IgD-negative memory B cell (primary cell): ENCODE measurements at regions not wholly inside any gene's neighbourhood (a gene's known extent, or its start where the extent isn't known, plus 50 kb on each side); places are given as distances from the start of the nearest gene placed in this dataset.

Experiments
- H3K27ac Mint-ChIP-seq, 3 donors: one replicate each; pipeline ENCODE4 v1.8.0; 2020 to 2022; ENCODE audit warnings: mild to moderate bottlenecking in 3 of 3, mixed read lengths in 3 of 3, moderate library complexity in 1 of 3
- H3K27me3 Mint-ChIP-seq: one replicate; pipeline ENCODE4 v1.8.0; 2021; ENCODE audit warnings: mixed read lengths
- H3K36me3 Mint-ChIP-seq: one replicate; pipeline ENCODE4 v1.8.0; 2020; ENCODE audit warnings: mild to moderate bottlenecking, mixed read lengths
- H3K4me1 Mint-ChIP-seq, 3 donors: one replicate each; pipeline ENCODE4 v1.8.0; 2020 to 2022; ENCODE audit warnings: mixed read lengths in 3 of 3, mild to moderate bottlenecking in 1 of 3
- H3K4me3 Mint-ChIP-seq, 4 donors: one replicate each; pipeline ENCODE4 v1.8.0; 2020 to 2022; ENCODE audit warnings: mild to moderate bottlenecking in 4 of 4, mixed read lengths in 4 of 4, moderate library complexity in 3 of 4
- H3K9me3 Mint-ChIP-seq, 3 donors: one replicate each; pipeline ENCODE4 v1.8.0; 2020 to 2021; ENCODE audit warnings: mixed read lengths in 3 of 3, mild to moderate bottlenecking in 1 of 3

DNA sequence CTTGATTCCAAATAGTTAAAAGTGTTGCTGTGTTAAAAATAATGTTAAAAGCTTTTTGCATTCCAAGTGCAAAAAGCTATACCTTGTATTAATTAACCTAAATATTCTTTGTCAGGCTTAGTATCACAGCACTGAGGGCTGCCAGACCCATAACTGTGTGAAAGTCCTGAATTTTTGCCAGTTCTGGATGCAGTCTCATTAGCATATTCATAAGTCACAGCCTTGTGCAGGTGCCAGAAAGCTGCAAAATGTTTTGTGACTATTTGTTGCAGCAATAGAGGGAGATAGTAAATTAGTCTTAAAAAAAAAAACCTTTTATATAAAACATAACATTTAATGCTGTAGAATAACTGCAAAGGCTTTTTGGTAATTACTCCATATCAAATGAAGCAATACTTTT lies 56.6 kb downstream of the SLITRK1 start:
- H3K9me3 Mint-ChIP-seq, result peaks cover 3 to 6% (median 4%) of the 10 kb centered on the region in 3 donors
- H3K4me1 Mint-ChIP-seq, result peaks cover 0 to 2% (median 0%) of the 10 kb centered on the region in 3 donors
- no peaks in the 10 kb centered on the region for H3K36me3 Mint-ChIP-seq
- H3K27me3 Mint-ChIP-seq, result no peaks in the 10 kb centered on the region
- no peak overlapping the region for H3K4me3 Mint-ChIP-seq
- H3K27ac Mint-ChIP-seq, result no peak overlapping the region

DNA sequence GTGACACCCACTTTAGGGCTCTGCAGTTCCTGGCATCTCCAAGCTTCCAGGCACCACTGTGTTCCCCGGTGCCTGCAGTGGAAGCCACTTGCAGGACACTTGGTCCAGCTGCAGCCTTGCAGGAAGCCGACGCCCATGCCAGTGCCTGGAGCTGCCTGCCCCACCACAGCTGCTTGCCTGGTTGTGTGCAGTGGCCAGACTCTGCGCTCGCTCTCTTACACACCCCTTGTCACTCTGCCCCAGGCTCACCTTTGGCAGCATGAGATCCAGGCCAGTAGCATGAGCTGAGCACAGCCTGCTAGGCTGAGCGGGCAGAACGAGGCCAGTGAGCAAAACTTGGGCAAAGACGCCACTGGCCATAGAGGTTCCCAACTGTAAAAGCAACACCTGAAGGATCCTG lies 57.7 kb downstream of the SLITRK1 start:
- Mint-ChIP-seq H3K4me1 (no peaks in the 10 kb centered on the region), H3K36me3 (no peaks in the 10 kb centered on the region), H3K9me3 (peaks cover 0 to 4% (median 1%) of the 10 kb centered on the region in 3 donors), H3K4me3 (no peak overlapping the region), H3K27me3 (no peaks in the 10 kb centered on the region), H3K27ac (no peak overlapping the region)

DNA sequence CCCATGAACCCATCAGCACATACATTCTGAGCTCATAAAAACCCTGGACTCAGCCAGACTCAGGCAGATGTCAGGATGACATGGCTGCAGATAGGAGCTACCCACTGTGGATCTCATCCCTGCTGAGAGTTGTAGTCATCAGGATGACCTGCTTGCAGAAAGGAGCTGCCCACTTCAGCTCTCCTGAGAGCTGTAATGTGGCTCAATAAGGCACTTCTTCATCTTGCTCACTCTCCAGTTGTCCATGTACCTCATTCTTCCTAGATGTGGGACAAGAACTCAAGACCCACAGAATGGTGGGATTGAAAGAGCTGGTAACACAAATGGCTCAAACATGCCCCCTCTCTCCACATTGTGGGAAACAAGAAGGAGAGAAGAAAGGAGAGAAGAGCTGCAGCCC lies 58.2 kb downstream of the SLITRK1 start:
- no peak overlapping the region for H3K27ac Mint-ChIP-seq
- H3K9me3 Mint-ChIP-seq, result peaks cover 0 to 4% (median 0%) of the 10 kb centered on the region in 3 donors
- no peak overlapping the region for H3K4me3 Mint-ChIP-seq
- no peaks in the 10 kb centered on the region for H3K27me3 Mint-ChIP-seq
- no peaks in the 10 kb centered on the region for H3K4me1 Mint-ChIP-seq
- H3K36me3 Mint-ChIP-seq, result no peaks in the 10 kb centered on the region

DNA sequence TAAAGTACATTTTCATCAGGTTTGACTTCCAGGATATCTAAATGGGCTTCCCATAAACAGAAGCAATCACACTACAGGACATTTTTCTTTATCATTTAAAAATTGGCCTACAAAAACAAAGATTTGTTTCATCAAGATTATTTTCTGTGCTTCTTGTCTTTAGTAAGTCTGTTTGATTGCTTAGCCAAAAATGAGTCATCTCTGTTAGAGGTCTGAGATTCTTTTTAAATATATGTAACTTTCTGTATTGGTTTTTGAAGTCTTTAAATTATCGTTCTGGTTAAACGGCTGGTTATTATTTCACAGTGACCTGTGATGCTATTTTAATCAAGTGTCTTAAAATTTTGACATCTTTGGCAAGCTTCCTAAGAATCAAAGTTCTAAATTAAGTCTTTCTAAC lies 62.7 kb downstream of the SLITRK1 start:
- no peak overlapping the region for H3K4me3 Mint-ChIP-seq
- no peaks in the 10 kb centered on the region for H3K27me3 Mint-ChIP-seq
- peaks cover 0 to 7% (median 0%) of the 10 kb centered on the region in 3 donors for H3K9me3 Mint-ChIP-seq
- no peaks in the 10 kb centered on the region for H3K36me3 Mint-ChIP-seq
- no peak overlapping the region for H3K27ac Mint-ChIP-seq
- H3K4me1 Mint-ChIP-seq, result no peaks in the 10 kb centered on the region

DNA sequence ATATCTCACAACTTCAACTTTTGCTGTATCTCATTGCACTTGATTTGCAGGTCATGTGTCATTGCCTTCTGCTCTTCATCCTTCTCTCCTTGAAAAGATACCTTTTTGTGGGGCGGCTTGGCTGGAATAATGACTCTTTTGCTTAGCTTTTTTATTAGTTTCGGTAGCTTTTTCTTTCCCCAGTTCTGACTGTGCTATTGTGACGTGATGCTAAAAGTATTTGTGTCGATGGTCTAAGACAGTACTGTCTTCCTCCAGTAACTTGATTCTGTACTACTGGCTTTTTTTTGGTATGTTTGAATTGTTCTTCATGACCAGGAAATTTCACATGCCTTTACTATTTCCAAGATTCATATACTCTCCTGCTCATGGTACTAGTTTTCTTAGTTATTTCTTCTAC lies 63.1 kb downstream of the SLITRK1 start:
- H3K27ac Mint-ChIP-seq, result no peak overlapping the region
- H3K27me3 Mint-ChIP-seq, result no peaks in the 10 kb centered on the region
- peaks cover 0 to 7% (median 0%) of the 10 kb centered on the region in 3 donors for H3K9me3 Mint-ChIP-seq
- no peaks in the 10 kb centered on the region for H3K36me3 Mint-ChIP-seq
- H3K4me1 Mint-ChIP-seq, result no peaks in the 10 kb centered on the region
- H3K4me3 Mint-ChIP-seq, result no peak overlapping the region

DNA sequence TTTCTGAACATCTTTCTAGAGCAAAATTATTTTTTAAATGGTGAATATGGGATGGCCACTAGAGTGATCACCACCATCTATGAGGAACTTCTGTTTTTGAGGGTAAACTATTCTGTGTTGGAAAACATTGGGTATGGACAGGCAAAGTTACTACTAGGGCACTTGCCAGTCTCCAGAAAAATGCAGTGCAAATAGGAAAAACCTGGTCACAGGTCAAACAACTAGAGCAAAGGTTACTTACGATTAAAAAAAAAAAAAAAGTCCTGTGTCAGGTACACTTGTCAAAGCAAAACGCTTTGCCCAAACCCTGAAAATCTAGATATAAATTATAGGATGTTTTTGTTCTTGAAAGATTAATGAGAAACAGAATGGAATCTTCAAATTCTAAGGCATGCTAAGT lies 66.2 kb downstream of the SLITRK1 start:
- Mint-ChIP-seq H3K36me3 (no peaks in the 10 kb centered on the region), H3K9me3 (peaks cover 0 to 11% (median 3%) of the 10 kb centered on the region in 3 donors), H3K27me3 (no peaks in the 10 kb centered on the region), H3K4me1 (no peaks in the 10 kb centered on the region), H3K4me3 (no peak overlapping the region), H3K27ac (no peak overlapping the region)

DNA sequence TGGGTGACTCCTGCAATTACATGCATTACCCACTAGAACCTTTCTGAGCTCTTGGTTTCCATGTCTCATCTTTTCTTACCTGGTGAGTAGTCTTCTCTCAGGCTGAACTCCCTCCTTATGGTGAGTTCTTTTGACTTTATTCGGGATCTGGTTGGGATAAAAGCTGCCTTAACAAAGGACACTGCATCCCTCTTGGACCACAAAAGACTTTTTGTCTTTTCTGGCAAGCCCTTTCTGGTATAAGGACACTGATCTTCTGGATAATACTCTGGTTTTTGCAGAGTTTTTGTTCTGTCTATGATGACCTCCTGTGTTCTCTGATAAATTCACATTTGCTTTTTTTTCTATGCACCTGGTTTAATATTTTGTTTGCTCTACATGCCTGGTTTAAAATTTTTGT lies 66.7 kb downstream of the SLITRK1 start:
- no peaks in the 10 kb centered on the region for H3K27me3 Mint-ChIP-seq
- H3K9me3 Mint-ChIP-seq, result peaks cover 0 to 13% (median 3%) of the 10 kb centered on the region in 3 donors
- H3K36me3 Mint-ChIP-seq, result no peaks in the 10 kb centered on the region
- no peaks in the 10 kb centered on the region for H3K4me1 Mint-ChIP-seq
- H3K27ac Mint-ChIP-seq, result no peak overlapping the region
- H3K4me3 Mint-ChIP-seq, result no peak overlapping the region

DNA sequence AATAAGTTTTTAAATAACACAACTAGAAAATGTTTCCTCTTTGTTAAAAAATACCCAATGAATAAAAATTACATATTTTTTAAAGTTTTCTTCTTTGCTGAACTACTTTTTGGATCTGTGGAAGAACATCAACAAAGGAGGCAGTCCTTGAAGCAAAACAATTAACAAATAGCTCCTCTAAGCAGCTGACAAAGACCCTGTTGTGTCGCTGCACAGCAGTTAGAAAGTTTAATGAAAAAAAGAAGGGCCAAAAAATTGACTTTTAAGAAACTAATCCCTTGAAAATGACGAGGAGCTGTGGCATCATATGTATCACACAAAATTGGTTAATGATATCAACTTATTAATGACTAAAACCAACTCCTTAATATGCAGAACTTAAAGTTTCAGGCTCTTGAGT lies 72.1 kb downstream of the SLITRK1 start:
- no peaks in the 10 kb centered on the region for H3K27me3 Mint-ChIP-seq
- H3K4me3 Mint-ChIP-seq, result no peak overlapping the region
- no peaks in the 10 kb centered on the region for H3K36me3 Mint-ChIP-seq
- no peaks in the 10 kb centered on the region for H3K4me1 Mint-ChIP-seq
- peaks cover 2 to 13% (median 5%) of the 10 kb centered on the region in 3 donors for H3K9me3 Mint-ChIP-seq
- no peak overlapping the region for H3K27ac Mint-ChIP-seq

DNA sequence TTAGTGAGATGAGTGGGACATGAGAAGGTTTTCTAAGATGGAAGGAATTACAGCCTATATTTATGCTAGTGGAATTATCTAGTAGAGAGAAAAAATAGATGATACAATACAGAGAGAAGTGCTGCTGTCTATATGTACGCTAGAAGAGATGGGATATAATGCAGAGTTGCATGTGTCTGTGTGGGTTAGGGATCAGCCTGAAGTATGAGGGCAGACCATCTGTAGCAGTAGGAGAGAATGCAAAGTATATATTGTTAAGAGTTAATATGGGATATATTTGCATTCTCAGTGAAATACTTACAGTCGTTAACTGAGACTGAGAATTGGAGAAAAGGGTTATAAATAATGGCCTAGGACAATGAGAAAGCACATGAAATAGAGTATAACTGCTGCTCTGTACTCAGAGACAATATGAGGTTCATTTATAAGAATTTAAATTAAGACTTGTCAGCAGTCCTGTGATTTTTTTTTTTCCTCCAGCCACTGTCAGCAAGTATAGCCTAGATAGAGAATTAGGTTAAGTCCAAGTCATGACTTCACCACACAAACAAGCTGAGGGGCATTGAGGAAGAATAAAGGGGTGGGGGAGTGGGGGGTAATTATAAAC lies 77.8 kb downstream of the SLITRK1 start:
- no peak overlapping the region for H3K27ac Mint-ChIP-seq
- H3K36me3 Mint-ChIP-seq, result no peaks in the 10 kb centered on the region
- no peaks in the 10 kb centered on the region for H3K4me1 Mint-ChIP-seq
- no peaks in the 10 kb centered on the region for H3K27me3 Mint-ChIP-seq
- H3K9me3 Mint-ChIP-seq, result peaks cover 2 to 6% (median 3%) of the 10 kb centered on the region in 3 donors
- no peak overlapping the region for H3K4me3 Mint-ChIP-seq

DNA sequence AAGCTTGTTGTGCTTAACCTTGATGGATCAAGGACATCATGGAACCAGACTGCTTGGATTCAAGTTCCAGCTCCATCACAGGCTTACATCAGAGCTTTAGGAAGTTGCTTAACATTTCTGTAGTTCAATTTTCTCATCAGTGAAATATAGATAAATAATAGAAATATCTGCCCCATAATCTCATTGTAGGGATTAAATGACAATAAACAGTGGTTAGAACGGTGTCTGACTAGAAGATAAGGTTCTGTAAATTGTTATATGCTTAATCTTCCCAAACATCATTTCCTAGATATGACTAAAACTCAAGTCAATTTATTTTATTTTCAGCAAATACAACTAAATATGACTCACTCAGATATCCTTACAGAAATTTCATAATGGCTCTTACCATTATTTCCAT lies 83.5 kb downstream of the SLITRK1 start:
- no peaks in the 10 kb centered on the region for H3K4me1 Mint-ChIP-seq
- no peak overlapping the region for H3K4me3 Mint-ChIP-seq
- no peaks in the 10 kb centered on the region for H3K36me3 Mint-ChIP-seq
- no peaks in the 10 kb centered on the region for H3K9me3 Mint-ChIP-seq
- H3K27ac Mint-ChIP-seq, result no peak overlapping the region
- H3K27me3 Mint-ChIP-seq, result no peaks in the 10 kb centered on the region

DNA sequence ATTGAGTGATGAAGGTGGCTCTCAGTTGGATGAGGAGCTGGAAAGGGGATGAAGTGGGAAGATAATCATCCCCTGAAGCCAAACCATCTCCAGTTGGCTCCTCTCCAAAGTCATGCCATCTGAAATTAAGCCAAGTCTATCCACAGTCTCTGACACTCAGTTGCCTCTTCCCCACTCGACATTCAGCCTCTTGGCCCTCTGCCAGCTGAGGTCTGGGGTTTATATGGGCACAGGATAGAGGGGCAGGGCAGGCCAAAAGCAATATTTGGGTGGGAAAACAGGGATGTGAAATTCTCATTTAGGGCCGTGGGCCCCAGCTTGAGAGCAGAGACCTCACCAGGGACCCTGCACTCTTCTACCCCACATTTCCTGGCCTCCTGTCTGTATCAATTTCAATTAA lies 85.9 kb downstream of the SLITRK1 start:
- H3K36me3 Mint-ChIP-seq, result no peaks in the 10 kb centered on the region
- no peak overlapping the region for H3K4me3 Mint-ChIP-seq
- no peak overlapping the region for H3K27ac Mint-ChIP-seq

DNA sequence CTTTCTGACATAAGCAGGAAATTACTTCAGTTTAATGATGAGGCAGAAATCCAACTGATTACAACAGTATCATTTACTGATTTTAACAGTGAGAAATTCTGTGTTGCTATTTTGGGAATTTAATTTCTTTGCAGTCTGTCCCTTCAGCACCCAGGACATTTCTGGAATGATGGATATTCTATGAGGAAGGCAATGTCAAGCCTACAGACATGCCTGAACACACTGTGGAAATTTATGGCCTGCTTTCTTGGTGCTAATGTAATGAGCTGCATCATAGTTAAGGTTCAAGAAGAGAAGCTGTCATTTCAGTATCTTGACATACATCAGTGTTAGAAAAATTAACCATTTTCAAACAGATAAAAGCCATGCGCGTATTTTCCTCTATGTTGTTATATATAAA lies 87.7 kb downstream of the SLITRK1 start:
- no peak overlapping the region for H3K27ac Mint-ChIP-seq
- no peaks in the 10 kb centered on the region for H3K27me3 Mint-ChIP-seq
- no peaks in the 10 kb centered on the region for H3K4me1 Mint-ChIP-seq
- no peak overlapping the region for H3K4me3 Mint-ChIP-seq
- no peaks in the 10 kb centered on the region for H3K36me3 Mint-ChIP-seq
- no peaks in the 10 kb centered on the region for H3K9me3 Mint-ChIP-seq

More for the DNA sequence above, 85.9 kb downstream of the SLITRK1 start:
- Mint-ChIP-seq H3K27me3 (no peaks in the 10 kb centered on the region), H3K4me1 (no peaks in the 10 kb centered on the region), H3K9me3 (no peaks in the 10 kb centered on the region)

DNA sequence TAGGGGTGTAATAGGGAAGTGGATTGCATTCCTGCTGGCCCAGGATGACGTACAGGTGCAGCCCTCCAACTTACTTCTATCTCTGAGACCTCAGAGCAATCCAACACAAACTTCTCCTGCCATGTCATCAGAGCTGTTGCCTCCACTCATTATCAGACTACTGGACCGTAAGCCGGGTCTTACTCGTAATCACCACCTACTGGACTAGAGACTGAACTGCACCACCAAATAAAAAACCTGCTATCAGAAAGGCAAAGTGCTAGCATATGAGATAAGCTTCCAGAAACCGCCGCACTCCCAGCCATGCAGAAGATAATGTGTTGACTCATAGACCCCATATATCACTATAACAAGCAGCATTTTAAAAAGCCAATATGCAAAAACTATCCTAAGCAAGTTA lies 102.0 kb downstream of the SLITRK1 start:
- H3K36me3 Mint-ChIP-seq, result peaks cover 2% of the 10 kb centered on the region
- H3K4me1 Mint-ChIP-seq, result no peaks in the 10 kb centered on the region
- H3K27ac Mint-ChIP-seq, result peak overlapping the region in 1 of 3 donors; percentile 53
- peaks cover 3 to 8% (median 4%) of the 10 kb centered on the region in 3 donors for H3K9me3 Mint-ChIP-seq
- H3K4me3 Mint-ChIP-seq, result no peak overlapping the region
- H3K27me3 Mint-ChIP-seq, result no peaks in the 10 kb centered on the region

DNA sequence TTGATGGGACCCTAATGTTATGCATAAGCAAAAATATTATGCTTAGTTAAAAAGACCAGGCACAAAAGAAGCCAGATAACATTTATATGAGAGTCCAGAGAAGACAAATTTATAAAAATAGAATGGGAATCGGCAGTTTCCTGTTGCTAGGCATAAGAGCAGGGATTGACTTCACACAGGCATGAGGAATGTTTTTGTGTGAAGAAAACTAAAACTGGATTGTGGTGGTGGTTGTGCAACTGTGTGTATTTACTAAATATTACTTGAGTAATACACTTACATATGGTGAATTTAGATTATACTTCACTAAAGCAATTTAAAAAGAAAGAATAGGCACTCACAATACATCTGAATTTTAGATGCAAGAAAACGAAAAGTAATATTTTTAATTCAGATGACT lies 108.3 kb downstream of the SLITRK1 start:
- Mint-ChIP-seq H3K27ac (no peak overlapping the region), H3K4me3 (no peak overlapping the region), H3K27me3 (no peaks in the 10 kb centered on the region), H3K9me3 (peaks cover 0 to 13% (median 0%) of the 10 kb centered on the region in 3 donors), H3K4me1 (no peaks in the 10 kb centered on the region), H3K36me3 (peaks cover 2% of the 10 kb centered on the region)

DNA sequence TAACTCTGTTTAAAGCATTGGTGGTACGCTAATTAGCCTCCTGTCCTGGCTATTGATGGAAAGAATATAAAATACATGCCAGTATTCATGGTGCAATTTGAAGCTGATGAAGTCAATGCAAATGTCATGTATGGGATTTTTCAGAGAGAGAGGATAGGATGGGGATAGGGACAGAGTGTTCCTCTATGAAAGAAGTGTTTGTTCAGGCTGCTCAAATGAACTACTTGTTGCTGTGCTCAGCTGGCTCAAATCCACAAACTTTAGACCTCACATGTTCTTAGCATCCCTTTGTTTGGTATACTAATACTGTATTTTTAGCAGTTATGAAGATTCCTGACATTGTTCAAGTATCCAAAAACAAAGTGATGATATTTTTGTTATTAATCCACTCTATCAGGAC lies 116.5 kb downstream of the SLITRK1 start:
- H3K27ac Mint-ChIP-seq, result no peak overlapping the region
- no peaks in the 10 kb centered on the region for H3K27me3 Mint-ChIP-seq
- no peaks in the 10 kb centered on the region for H3K36me3 Mint-ChIP-seq
- H3K9me3 Mint-ChIP-seq, result peaks cover 0 to 4% (median 3%) of the 10 kb centered on the region in 3 donors
- H3K4me1 Mint-ChIP-seq, result no peaks in the 10 kb centered on the region
- H3K4me3 Mint-ChIP-seq, result no peak overlapping the region

DNA sequence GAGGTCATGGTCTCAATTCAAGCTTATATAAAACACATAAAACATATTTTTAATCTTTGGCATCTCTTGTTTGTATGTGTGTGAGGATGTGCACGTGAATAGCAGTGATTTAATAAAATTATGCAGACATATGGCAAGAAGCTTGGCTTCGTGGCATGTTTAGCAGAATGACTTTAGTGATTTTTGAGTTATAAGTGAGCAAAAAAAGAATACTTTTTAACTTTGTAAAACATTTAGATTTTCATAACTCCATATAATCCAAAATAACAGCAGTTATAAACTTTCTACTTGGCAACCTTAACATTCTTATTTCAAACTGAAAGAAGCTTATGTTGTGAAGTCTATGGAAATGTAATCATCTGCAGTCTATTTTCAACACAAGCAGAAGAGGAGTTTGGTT lies 120.6 kb downstream of the SLITRK1 start:
- Mint-ChIP-seq H3K4me1 (no peaks in the 10 kb centered on the region), H3K4me3 (no peak overlapping the region), H3K9me3 (peaks cover 5 to 12% (median 6%) of the 10 kb centered on the region in 3 donors), H3K27ac (no peak overlapping the region), H3K27me3 (no peaks in the 10 kb centered on the region), H3K36me3 (peaks cover 1% of the 10 kb centered on the region)
